ENCODE measurements at regions not wholly inside any gene's neighbourhood (a gene's known extent, or its start where the extent isn't known, plus 50 kb on each side); places are given as distances from the start of the nearest gene placed in this dataset.
"Not testable (repeated sequence)": the region's sequence is repeated elsewhere in the genome, so short reads cannot be mapped to it uniquely, and the experiment has no call there.

DNA sequence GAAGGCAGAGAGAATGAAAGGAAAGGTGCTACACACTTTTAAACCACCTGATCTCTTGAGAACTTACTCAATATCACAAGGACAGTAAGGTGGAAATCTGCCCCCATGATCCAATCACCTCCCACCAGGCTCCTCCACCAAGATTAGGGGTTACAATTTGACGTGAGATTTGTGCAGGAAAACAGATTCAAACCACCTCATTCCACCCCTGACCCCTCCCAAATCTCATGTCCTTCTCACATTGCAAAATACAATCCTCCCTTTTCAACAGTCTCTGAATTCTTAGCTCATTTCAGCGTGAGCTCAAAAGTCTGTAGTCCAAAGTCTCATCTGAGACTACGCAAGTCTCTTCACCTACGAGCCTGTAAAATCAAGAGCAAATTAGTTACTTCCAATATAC, 768.3 kb upstream of the COX7C start:
- no peak for DNase-seq (ENCODE audit: low read depth)

GRCh38 chr5:85865296-85865695, 752.4 kb upstream of the COX7C start:
- no peak for DNase-seq (ENCODE audit: low read depth)

DNA sequence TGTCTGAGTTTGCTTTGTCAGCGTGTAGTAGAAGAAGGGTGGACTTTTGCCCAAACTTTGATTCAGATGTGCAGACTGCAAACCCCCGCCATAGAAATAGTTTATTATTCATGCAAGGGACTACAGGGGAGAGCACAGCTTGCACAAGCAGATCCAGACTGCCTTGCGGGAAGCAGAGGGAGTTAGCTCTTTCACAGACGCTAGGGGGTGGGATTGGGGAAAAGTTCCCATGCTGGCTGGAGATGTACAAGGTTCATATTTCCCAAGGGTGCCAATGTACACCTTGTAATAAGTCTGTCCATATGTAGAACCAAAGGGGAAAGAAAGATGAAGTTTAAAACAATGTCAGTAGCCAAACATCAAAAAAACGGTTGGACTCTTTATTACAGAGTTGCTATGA, 749.7 kb upstream of the COX7C start:
- no peak for DNase-seq (ENCODE audit: low read depth)

DNA sequence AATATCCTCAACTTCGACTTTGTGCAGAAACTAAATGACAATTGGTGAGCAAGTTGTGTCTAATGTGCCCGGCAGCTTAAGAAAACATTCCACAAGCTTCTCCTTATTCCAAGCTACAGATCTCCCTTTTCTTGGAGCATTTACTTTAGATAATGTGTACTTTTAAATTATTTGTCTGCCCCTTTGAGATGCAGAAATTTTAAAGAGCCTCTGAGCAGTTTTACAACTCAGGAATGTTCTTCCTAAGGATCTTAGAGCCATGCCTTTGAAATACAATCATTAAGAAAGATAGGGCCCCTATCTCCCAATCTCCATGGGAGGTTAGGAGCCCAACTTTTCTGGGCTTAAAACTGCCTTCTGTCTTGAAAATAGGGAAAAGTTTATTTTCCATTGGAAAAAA, 723.7 kb upstream of the COX7C start:
- DNase-seq (ENCODE audit: low read depth), result no peak

DNA sequence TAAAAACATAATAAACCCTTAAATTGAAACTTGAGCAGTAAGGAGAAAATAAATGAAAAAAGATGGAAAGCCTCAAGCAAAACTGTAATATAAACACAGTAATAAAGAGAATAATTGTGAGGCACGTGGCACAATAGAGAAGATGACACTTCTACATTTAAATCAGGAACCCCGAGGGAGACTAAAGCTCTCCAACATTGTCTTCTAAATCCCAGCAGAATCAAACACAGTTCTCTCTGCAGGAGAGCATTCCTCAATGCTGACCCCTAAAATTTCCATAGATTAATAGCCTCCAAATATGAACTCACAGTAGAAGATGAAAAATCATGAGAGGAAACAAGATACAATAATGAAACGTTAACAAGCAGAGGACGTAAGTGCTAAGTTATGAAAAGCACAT, 721.2 kb upstream of the COX7C start:
- DNase-seq (ENCODE audit: low read depth), result no peak

GRCh38 chr5:85906460-85906859, 711.3 kb upstream of the COX7C start:
- DNase-seq (ENCODE audit: low read depth), result no peak

DNA sequence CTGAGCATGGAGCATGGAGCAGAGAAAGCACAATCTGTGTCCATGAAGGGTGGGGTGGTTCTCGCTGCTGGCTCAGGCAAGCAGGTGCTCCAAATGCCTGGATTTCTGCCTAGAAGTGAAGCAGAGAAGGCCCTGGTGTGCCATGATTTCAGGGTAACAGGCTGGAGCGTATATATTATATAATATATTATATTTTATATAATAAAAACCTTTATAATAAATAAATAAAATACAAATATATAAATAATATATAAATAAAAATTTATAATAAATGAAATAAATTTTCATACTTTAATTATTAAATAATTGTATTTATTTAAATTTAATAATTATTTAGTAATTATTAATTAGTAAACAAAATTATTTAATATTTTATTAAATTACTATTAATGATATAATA, 707.4 kb upstream of the COX7C start:
- DNase-seq (ENCODE audit: low read depth), result no peak

DNA sequence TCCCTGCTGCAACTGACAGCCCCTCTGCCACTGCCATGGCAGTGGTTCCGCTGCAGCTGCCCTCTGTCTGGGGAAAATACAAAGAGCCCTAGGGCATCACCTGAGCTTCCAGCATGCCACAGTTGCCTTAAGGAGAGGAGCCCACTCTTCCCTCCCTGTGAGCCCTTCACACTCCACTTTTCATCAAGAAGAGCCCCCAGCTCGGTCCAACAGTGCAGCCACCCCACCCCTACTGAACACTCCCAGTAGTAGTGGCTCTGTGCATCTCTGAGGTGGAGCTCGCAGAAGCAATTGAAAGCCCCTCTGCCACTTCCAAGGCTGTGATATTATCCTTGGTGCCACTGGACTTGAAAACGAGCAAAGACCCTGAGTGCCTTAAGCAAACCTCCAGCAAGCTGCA, 696.8 kb upstream of the COX7C start:
- DNase-seq (ENCODE audit: low read depth), result no peak

- DNase-seq (ENCODE audit: low read depth), result no peak
These were observed 696.2 kb upstream of the COX7C start for GRCh38 chr5:85921590-85921989.

DNA sequence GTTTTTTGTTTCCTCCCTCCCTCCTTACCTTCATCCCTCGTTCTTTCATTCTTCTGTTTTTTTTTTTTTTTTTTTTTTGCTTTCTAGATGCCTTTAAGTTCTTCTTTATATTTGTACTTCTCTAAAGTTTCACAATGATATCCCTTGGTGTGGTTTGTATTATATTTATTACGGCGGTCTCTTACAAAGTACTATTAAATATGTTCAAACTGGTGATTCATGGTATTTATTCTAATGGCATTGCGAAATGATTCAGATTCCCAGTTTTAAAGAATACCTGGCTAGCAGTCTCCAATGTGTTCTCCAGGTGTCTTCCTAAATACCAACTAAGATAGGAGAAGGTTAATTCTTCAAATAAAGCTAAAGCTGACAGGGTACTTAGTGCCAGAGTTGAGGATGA, 690.1 kb upstream of the COX7C start:
- DNase-seq (ENCODE audit: low read depth), result no peak

DNA sequence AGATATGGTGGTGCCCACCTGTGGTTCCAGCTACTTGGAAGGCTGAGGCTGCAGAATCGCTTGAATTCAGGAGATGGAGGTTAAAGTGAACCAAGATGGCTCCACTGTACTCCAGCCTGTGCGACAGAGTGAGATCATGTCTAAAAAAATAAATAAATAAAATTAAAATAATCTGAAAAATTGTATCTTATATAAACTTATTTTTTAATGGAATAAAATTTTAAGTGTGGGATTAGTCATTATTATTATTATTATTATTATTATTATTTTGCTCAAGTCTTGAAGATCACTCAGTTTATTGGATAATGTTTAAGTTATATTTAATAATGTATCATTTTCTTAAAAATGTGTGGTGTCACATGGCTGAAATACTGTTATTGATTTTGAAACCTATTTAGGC, 688.0 kb upstream of the COX7C start:
- no peak for DNase-seq (ENCODE audit: low read depth)

GRCh38 chr5:85931220-85931619, 686.5 kb upstream of the COX7C start:
- no peak for DNase-seq (ENCODE audit: low read depth)

DNA sequence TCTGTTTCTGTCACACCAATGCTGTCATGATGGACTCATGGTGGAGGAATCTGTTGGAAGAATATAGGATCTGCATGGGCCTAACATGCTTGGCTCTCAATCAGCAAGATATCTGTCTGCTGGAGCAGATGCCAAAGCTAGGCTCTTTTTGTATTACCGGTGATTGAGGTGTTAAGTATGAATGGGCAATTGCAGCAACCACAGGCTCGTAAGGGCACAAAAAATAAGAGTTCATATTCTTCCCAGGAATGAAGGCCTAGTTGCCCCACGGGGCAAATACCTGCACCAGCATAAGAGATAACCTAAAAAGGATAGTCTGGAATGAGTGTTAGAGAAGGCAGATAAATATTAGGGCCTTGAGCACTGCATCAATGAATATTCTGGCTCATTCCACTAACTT, 679.5 kb upstream of the COX7C start:
- no peak for DNase-seq (ENCODE audit: low read depth)

DNA sequence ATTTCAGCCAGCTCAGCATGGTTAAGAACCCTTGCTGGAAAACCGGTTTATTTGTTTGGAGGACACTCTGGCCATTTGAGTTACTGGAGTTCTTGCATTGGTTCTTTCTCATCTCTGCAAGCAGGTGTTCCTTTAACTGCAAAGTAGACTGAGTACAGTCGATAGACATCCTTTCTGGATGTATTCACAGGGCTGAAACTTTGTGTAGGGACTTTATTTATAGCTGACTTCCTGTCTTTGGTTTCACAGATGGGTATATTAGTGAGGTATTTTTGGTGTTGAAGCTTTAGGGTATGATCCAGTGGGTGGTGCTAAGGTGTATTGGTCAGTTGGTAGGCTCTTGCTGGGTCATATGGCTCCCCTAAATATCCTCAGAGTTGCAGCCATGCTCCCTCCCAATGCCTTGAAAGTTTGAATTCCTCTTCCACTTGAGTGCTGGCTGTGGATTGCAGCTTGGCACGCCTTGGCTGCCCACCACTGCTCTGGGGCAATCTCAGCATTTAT, 666.0 kb upstream of the COX7C start:
- no peak for DNase-seq (ENCODE audit: low read depth)

- DNase-seq (ENCODE audit: low read depth), result no peak
These were observed 665.1 kb upstream of the COX7C start for GRCh38 chr5:85952680-85953079.

DNA sequence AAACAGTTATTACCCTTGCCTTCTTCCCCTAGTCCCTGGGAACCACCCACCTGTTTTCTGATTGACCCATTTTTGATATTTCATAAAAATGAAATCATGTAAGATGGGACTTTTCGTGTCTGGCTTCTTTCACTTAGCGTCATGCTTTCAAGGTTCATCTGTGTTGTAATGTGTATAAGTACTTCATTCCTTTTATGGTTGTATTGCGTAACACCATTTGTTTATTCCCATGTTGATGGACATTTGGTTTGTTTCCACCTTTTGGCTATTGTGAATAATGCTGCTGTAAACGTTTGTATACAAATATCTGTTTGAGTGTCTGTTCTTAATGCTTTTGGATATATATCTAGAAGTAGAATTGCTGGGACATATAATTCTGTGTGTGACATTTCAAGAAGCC, 650.1 kb upstream of the COX7C start:
- DNase-seq (ENCODE audit: low read depth), result no peak

DNA sequence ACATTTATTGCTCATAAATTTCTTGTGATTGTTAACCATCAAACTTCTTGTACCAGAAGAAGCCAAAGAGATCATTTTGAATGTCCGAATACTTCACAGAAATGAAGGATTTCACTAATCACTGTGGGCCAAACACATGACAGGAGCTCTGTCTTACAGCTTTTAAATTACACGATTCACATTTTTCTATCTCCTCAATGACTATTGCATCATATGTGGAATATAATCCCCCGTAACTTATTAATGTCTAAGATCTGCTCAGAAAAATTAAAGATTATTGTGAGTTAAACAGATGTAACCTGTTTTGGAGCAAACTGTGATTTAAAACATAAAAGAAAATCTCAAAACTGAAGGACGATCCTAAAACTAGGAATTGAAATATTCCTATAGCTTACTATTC, 645.2 kb upstream of the COX7C start:
- DNase-seq (ENCODE audit: low read depth), result no peak

- no peak for DNase-seq (ENCODE audit: low read depth)
These were observed 632.6 kb upstream of the COX7C start for GRCh38 chr5:85985167-85985566.

GRCh38 chr5:85990998-85991397, 626.7 kb upstream of the COX7C start:
- no peak for DNase-seq (ENCODE audit: low read depth)

- not testable (repeated sequence) for DNase-seq (ENCODE audit: low read depth)
These were observed 623.1 kb upstream of the COX7C start for GRCh38 chr5:85994653-85995052.

GRCh38 chr5:85998656-85999055, 619.1 kb upstream of the COX7C start:
- no peak for DNase-seq (ENCODE audit: low read depth)

- peak; percentile 45 for DNase-seq (ENCODE audit: low read depth)
These were observed 609.4 kb upstream of the COX7C start for GRCh38 chr5:86008293-86008692.

- DNase-seq (ENCODE audit: low read depth), result no peak
These were observed 609.0 kb upstream of the COX7C start for GRCh38 chr5:86008704-86009103.

- DNase-seq (ENCODE audit: low read depth), result no peak
These were observed 605.8 kb upstream of the COX7C start for GRCh38 chr5:86011937-86012336.

- peak; percentile 39 for DNase-seq (ENCODE audit: low read depth)
These were observed 588.4 kb upstream of the COX7C start for GRCh38 chr5:86029308-86029707.

All from CMK (cell line).